ENCODE measurements at regions not wholly inside any gene's neighbourhood (a gene's known extent, or its start where the extent isn't known, plus 50 kb on each side); places are given as distances from the start of the nearest gene placed in this dataset.

DNA sequence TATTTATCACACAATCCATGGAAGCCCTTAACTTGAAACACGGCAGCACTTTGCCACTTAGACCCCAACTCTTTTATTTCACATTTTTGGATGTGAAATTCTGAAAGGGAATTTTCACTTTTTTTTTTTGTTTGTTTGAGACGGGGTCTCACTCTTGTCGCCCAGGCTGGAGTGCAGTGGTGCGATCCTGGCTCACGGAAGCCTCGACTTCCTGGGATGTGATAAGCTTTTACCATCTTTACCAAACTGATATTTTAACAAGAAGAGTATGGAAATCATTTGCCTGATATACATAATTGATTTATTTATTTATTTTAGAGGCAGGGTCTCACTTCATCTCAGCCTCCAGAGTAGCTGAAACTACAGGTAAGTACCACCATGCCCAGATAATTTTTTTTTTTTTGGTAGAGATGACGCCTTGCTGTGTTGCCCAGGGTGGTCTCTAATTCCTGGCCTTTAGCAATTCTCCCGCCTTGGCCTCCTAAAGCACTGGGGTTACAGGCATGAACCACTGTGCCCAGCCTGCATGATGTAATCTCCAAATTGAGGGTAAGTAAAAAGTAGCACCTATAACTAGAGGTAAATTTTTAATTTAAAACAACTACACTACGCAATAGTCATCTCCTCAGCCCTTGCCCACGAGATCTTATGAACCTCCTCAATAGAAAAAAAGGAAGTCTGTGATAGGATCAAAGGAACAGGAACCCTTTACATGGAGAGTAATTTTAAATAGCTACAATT is 180.7 kb upstream of the KLF14 start:
- Histone ChIP-seq H3K4me1 (ENCODE audit: control insufficient read depth, extremely low read depth, insufficient read depth, low read length) (peaks cover 42% of the 10 kb centered on the region), H3K4me3 (replicated peaks in 1 of 4; ENCODE audit: control extremely low read depth in 1 of 4, insufficient read depth in 1 of 4, low read depth in 3 of 4, low read length in 4 of 4) (peak overlapping the region in 2 of 4 experiments; percentile 83 to 97), H3K27ac (ENCODE audit: insufficient read depth, low read length) (peak overlapping the region; percentile 89), H3K4me2 (ENCODE audit: extremely low read depth, insufficient read depth, low read length) (no peak overlapping the region), H2AFZ (ENCODE audit: low read length) (no peak overlapping the region), H4K20me1 (ENCODE audit: control insufficient read depth, extremely low read depth, insufficient read depth, low read length) (no peaks in the 10 kb centered on the region), H3K79me2 (ENCODE audit: control insufficient read depth, insufficient read depth, low read length) (peaks cover 85% of the 10 kb centered on the region), H3K9ac (ENCODE audit: insufficient read depth, low read length) (no peak overlapping the region), H3K9me3 (ENCODE audit: control insufficient read depth, insufficient read depth, low read depth, low read length) (no peaks in the 10 kb centered on the region), H3K36me3 (ENCODE audit: control insufficient read depth, insufficient read depth, low read length) (peaks cover under 1% of the 10 kb centered on the region), H3K27me3 (ENCODE audit: control insufficient read depth, insufficient read depth, low read length) (no peaks in the 10 kb centered on the region)
- no peak for DNase-seq (ENCODE audit: low read depth in 2 of 2)
- TF ChIP-seq EZH2 (IDR thresholded peaks at IDR 0.05; ENCODE audit: low read length, missing control alignments), result no peak
- TF ChIP-seq, protein P1, sequence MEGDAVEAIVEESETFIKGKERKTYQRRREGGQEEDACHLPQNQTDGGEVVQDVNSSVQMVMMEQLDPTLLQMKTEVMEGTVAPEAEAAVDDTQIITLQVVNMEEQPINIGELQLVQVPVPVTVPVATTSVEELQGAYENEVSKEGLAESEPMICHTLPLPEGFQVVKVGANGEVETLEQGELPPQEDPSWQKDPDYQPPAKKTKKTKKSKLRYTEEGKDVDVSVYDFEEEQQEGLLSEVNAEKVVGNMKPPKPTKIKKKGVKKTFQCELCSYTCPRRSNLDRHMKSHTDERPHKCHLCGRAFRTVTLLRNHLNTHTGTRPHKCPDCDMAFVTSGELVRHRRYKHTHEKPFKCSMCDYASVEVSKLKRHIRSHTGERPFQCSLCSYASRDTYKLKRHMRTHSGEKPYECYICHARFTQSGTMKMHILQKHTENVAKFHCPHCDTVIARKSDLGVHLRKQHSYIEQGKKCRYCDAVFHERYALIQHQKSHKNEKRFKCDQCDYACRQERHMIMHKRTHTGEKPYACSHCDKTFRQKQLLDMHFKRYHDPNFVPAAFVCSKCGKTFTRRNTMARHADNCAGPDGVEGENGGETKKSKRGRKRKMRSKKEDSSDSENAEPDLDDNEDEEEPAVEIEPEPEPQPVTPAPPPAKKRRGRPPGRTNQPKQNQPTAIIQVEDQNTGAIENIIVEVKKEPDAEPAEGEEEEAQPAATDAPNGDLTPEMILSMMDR (conservative IDR thresholded peaks at IDR 0.05 in 1 of 2, IDR thresholded peaks at IDR 0.05 in 1 of 2; ENCODE audit: low read depth in 1 of 2, low read length in 2 of 2), result no peak

DNA sequence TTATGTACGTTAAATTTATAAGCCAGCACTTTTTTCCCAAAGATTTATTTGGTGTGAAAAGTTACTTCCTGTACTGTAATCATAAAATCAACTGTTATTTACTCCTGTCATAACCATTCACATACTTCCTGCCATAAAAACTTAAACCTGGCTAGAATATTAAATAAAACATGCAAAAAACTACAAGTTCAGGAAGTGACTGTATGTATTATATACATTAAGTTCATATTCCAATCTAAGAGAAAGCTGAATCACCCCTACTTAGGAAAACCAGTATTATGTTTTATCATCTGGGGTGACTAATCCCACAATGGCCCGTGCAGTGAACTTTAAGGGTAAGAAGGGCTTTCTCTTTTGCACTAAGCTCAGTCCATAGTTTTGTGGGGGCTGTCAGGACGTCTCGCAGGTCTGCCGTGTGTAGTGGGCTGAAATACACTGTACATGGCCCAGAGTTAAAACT is 183.7 kb upstream of the KLF14 start:
- Histone ChIP-seq H3K4me2 (ENCODE audit: extremely low read depth, insufficient read depth, low read length) (peak overlapping the region; percentile 25), H4K20me1 (ENCODE audit: control insufficient read depth, extremely low read depth, insufficient read depth, low read length) (no peaks in the 10 kb centered on the region), H3K9me3 (ENCODE audit: control insufficient read depth, insufficient read depth, low read depth, low read length) (no peaks in the 10 kb centered on the region), H2AFZ (ENCODE audit: low read length) (no peak overlapping the region), H3K27ac (ENCODE audit: insufficient read depth, low read length) (peak overlapping the region; percentile 89), H3K36me3 (ENCODE audit: control insufficient read depth, insufficient read depth, low read length) (peaks cover 6% of the 10 kb centered on the region), H3K4me1 (ENCODE audit: control insufficient read depth, extremely low read depth, insufficient read depth, low read length) (peaks cover 68% of the 10 kb centered on the region), H3K4me3 (replicated peaks in 1 of 4; ENCODE audit: control extremely low read depth in 1 of 4, insufficient read depth in 1 of 4, low read depth in 3 of 4, low read length in 4 of 4) (peak overlapping the region in 1 of 4 experiments; percentile 4), H3K27me3 (ENCODE audit: control insufficient read depth, insufficient read depth, low read length) (no peaks in the 10 kb centered on the region), H3K79me2 (ENCODE audit: control insufficient read depth, insufficient read depth, low read length) (peaks cover 86% of the 10 kb centered on the region), H3K9ac (ENCODE audit: insufficient read depth, low read length) (no peak overlapping the region)
- DNase-seq (ENCODE audit: low read depth in 2 of 2), result peak; percentile 69 to 81
- TF ChIP-seq EZH2 (IDR thresholded peaks at IDR 0.05; ENCODE audit: low read length, missing control alignments), result no peak
- TF ChIP-seq, protein P1 (conservative IDR thresholded peaks at IDR 0.05 in 1 of 2, IDR thresholded peaks at IDR 0.05 in 1 of 2; ENCODE audit: low read depth in 1 of 2, low read length in 2 of 2), result no peak

DNA sequence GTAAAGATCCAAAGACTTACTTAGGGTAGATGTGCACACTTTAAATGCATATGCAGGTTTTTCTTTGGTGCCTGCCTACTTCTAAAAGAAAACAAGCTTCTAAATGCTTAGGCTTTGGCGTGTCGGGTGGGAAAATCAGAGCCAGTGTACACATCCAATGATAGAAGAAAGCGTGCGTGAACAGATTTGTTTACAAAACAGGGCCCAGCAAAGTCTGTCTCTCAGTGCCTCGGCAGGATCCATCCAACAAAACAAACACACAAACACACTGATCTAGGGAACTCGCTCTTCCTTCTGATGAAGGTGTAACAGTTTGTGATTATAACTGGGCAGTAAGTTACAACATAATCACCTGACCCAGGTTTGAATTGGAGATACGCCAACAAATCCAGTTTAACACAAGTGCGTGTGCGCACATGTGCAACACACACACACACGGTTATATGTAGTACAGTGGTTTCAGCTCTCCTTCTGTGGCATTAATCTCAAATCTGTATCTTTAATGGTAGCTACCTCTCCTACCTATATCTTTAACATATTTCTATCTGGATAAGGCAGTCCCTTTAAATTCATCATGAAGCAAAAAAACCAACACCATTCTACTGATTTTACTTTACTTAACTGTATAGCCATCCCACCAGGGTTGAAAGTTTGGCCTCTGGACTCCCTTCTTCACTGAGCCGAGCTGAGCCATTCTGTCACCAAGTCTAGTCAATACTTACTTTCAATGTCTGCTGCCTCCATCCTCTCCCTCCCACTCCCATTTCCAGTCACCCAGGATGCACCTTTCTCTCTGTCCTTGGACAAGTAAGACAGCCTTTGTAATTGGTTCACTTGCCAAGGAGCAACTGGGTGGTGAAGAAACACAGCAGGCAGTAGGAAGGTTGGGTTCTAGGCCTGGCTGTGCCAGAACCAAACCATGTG is 184.4 kb upstream of the KLF14 start:
- Histone ChIP-seq H4K20me1 (ENCODE audit: control insufficient read depth, extremely low read depth, insufficient read depth, low read length) (no peaks in the 10 kb centered on the region), H2AFZ (ENCODE audit: low read length) (no peak overlapping the region), H3K36me3 (ENCODE audit: control insufficient read depth, insufficient read depth, low read length) (peaks cover 6% of the 10 kb centered on the region), H3K9ac (ENCODE audit: insufficient read depth, low read length) (no peak overlapping the region), H3K4me2 (ENCODE audit: extremely low read depth, insufficient read depth, low read length) (peak overlapping the region; percentile 9), H3K27ac (ENCODE audit: insufficient read depth, low read length) (peak overlapping the region; percentile 89), H3K9me3 (ENCODE audit: control insufficient read depth, insufficient read depth, low read depth, low read length) (no peaks in the 10 kb centered on the region), H3K4me3 (replicated peaks in 1 of 4; ENCODE audit: control extremely low read depth in 1 of 4, insufficient read depth in 1 of 4, low read depth in 3 of 4, low read length in 4 of 4) (peak overlapping the region in 1 of 4 experiments; percentile 4), H3K27me3 (ENCODE audit: control insufficient read depth, insufficient read depth, low read length) (no peaks in the 10 kb centered on the region), H3K79me2 (ENCODE audit: control insufficient read depth, insufficient read depth, low read length) (peaks cover 93% of the 10 kb centered on the region), H3K4me1 (ENCODE audit: control insufficient read depth, extremely low read depth, insufficient read depth, low read length) (peaks cover 70% of the 10 kb centered on the region)
- TF ChIP-seq EZH2 (IDR thresholded peaks at IDR 0.05; ENCODE audit: low read length, missing control alignments), result no peak
- TF ChIP-seq, protein P1 (conservative IDR thresholded peaks at IDR 0.05 in 1 of 2, IDR thresholded peaks at IDR 0.05 in 1 of 2; ENCODE audit: low read depth in 1 of 2, low read length in 2 of 2), result no peak
- no peak for DNase-seq (ENCODE audit: low read depth in 2 of 2)
